Brain microvascular endothelial cell (primary cell): ENCODE measurements at regions not wholly inside any gene's neighbourhood (a gene's known extent, or its start where the extent isn't known, plus 50 kb on each side); places are given as distances from the start of the nearest gene placed in this dataset.

Source experiments
- DNase-seq: peaks from one replicate; pipeline ENCODE4 v3.0.0-alpha.2; 2020
- H3K27ac ChIP-seq: fragments of 250-450 bp; sonication (Bioruptor Pico); 2 replicates; pipeline ENCODE4 v1.5.1; 2020; ENCODE audit warnings: mild to moderate bottlenecking, moderate library complexity
- H3K27me3 ChIP-seq: fragments of 250-450 bp; sonication (Bioruptor Pico); replicated peaks from 2 replicates; pipeline ENCODE4 v1.5.1; 2020; ENCODE audit warnings: mild to moderate bottlenecking
- H3K36me3 ChIP-seq: fragments of 250-450 bp; sonication (Bioruptor Pico); replicated peaks from 2 replicates; pipeline ENCODE4 v1.5.1; 2020; ENCODE audit warnings: mild to moderate bottlenecking
- H3K4me3 ChIP-seq: 2 replicates; pipeline ENCODE4 v1.5.1; 2011; ENCODE audit warnings: low read depth, mild to moderate bottlenecking, control low read depth, low read length, moderate library complexity
- in situ Hi-C: cut with HindIII; loops from 2 replicates; pipeline ENCODE4 v1.10.0; 2017; ENCODE audit warnings: low sequenced_read_pairs, low pct_ligation_motif_present
- TF ChIP-seq, protein P1 (sequence below): IDR thresholded peaks from 2 replicates; pipeline ENCODE4 v1.5.1; 2011; ENCODE audit warnings: low read depth, mild to moderate bottlenecking, moderate library complexity, low read length, control low read depth, inconsistent platforms; ENCODE audit errors: missing control alignments

DNA sequence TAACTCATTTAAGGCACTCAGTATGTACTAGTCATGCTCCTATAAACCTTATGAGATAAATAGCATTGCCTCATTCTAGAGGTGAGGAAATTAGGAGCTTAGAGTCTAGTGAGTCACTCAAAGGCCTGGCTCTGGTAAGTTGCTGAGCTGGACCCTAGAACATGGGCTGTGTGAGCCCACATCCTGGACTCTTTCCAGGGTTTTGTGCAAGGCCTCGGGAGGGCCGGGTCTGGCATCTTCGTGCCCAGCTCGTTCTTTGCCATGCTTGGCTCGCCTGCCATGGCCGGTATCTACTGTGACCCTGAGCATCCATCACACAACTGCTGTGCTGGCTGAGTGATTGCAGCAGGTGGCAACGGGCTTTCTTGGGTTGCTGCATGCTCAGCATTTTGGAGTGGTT, 168.0 kb downstream of the LPIN1 start:
- no peak for DNase-seq
- in situ Hi-C loops = no loop called here
- no peak overlapping the region for H3K4me3 ChIP-seq
- no peak overlapping the region for H3K27ac ChIP-seq
- H3K27me3 ChIP-seq = no peaks in the 10 kb centered on the region
- TF ChIP-seq, protein P1, sequence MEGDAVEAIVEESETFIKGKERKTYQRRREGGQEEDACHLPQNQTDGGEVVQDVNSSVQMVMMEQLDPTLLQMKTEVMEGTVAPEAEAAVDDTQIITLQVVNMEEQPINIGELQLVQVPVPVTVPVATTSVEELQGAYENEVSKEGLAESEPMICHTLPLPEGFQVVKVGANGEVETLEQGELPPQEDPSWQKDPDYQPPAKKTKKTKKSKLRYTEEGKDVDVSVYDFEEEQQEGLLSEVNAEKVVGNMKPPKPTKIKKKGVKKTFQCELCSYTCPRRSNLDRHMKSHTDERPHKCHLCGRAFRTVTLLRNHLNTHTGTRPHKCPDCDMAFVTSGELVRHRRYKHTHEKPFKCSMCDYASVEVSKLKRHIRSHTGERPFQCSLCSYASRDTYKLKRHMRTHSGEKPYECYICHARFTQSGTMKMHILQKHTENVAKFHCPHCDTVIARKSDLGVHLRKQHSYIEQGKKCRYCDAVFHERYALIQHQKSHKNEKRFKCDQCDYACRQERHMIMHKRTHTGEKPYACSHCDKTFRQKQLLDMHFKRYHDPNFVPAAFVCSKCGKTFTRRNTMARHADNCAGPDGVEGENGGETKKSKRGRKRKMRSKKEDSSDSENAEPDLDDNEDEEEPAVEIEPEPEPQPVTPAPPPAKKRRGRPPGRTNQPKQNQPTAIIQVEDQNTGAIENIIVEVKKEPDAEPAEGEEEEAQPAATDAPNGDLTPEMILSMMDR = no peak
- no peaks in the 10 kb centered on the region for H3K36me3 ChIP-seq

DNA sequence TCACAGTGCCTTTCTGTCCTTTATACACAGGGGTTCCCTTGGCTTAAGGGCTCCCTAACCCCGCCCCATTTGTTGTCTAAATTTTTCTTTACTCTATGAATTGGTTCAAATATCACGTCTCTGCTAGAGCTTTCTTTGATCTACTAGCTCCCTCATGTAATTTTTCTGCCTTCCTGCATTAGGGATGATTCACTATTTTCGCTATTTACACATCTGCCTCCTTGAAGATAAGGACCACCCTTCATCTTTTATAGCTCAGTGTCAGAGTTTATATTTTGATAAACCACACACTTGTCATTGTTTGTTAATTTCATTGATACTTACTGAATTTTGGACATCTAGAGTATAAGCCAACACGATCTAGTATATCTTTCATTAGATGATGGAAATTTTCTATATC, 169.2 kb downstream of the LPIN1 start:
- Histone ChIP-seq H3K4me3 (no peak overlapping the region), H3K27me3 (no peaks in the 10 kb centered on the region), H3K27ac (no peak overlapping the region), H3K36me3 (no peaks in the 10 kb centered on the region)
- TF ChIP-seq, protein P1 = no peak
- no peak for DNase-seq
- in situ Hi-C loops = no loop called here

DNA sequence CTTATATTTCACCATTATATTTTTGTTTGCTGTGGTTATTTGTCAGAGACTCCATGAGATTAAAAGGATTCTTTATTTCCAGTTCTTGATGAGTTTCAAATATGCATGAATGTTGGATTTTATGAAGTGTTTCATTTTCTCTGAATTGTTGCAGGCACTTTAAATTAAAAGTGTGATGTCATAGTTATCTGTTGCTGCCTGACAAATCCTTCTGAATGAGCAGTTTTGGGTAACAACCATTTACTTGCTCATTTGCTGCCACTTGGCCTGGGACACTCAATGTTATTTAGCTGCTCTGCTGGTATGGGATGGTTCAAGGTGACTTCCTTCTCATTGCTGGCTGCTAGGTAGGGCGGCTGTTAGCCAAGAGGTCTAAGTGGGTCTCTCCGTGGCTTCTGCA, 173.5 kb downstream of the LPIN1 start:
- Histone ChIP-seq H3K4me3 (no peak overlapping the region), H3K36me3 (no peaks in the 10 kb centered on the region), H3K27ac (no peak overlapping the region), H3K27me3 (no peaks in the 10 kb centered on the region)
- TF ChIP-seq, protein P1 = no peak
- DNase-seq = no peak
- in situ Hi-C loops = no loop called here

DNA sequence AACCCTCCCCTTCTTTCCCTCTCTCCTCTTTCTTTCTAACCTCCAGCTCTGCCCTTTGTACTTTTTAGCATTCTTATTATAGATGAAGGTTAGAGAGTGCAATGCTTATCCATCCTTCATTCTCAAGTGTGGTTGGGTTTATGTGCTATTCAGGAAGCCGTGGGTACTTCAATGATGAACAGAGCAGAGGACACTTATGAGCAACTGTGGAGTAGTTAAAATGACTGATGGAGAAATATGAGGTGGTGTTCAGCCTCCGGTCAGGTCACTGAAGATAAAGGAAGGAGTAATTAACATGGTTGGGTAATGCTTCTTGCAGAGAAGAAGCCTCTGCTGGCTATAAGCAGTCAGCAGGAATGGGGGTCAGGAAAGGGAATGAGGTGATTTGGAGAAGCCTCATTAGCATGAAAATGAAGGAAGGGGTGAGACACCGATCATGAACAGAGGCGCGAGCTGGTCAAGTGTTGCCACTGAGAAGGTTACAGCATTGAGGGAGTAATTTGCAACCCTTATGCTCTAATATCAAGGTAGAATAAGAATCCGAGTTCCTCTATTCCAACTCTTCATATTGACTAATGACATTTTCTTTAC, 174.7 kb downstream of the LPIN1 start:
- no peaks in the 10 kb centered on the region for H3K36me3 ChIP-seq
- H3K27me3 ChIP-seq = no peaks in the 10 kb centered on the region
- DNase-seq = no peak
- TF ChIP-seq, protein P1 = no peak
- H3K4me3 ChIP-seq = no peak overlapping the region
- in situ Hi-C loops = no loop called here
- no peak overlapping the region for H3K27ac ChIP-seq

DNA sequence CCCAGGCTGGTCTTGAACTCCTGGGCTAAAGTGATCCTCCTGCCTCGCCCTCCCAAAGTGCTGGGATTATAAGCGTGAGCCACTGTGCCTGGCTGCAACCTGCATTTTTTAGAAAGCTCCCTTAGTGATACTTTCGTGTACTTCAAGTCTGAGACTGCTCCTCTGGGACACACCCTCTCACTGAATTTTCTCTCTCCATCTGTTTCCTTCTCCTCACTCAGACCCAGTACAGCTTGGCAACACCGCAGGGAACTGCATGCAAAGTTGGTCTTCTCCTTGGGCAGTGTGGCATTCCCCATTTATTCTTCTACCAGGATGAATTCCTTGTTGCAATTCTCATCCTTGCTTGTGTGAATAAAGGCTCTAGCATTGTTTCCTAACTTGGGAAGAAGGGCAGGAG, 175.9 kb downstream of the LPIN1 start:
- Histone ChIP-seq H3K27me3 (no peaks in the 10 kb centered on the region), H3K27ac (no peak overlapping the region), H3K4me3 (no peak overlapping the region), H3K36me3 (no peaks in the 10 kb centered on the region)
- in situ Hi-C loops = no loop called here
- TF ChIP-seq, protein P1 = no peak
- DNase-seq = no peak

DNA sequence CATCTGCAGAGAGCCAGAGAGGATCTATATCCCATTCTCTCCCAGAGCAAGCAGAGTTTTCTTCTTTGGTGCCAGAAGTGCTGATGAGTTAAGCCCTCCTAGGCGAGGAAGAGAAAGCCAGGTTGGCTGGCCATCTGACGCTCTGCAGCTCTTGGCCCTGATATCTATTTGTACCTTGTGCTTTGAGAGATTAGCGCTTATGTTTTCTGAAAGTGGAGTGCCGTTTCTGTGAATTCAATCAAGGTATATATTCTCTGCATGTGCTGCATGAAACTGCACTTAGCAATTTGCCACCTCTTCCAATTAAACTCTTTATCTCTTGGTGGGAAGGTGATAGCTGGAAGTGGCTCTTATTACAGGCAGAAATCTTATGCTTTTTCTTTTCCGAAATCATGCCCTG, 177.5 kb downstream of the LPIN1 start:
- Histone ChIP-seq H3K36me3 (no peaks in the 10 kb centered on the region), H3K27ac (no peak overlapping the region), H3K27me3 (no peaks in the 10 kb centered on the region), H3K4me3 (no peak overlapping the region)
- in situ Hi-C loops = no loop called here
- TF ChIP-seq, protein P1 = no peak
- no peak for DNase-seq
